HG03575 (cell line): ENCODE measurements at regions not wholly inside any gene's neighbourhood (a gene's known extent, or its start where the extent isn't known, plus 50 kb on each side); places are given as distances from the start of the nearest gene placed in this dataset.
"Not testable (repeated sequence)": the region's sequence is repeated elsewhere in the genome, so short reads cannot be mapped to it uniquely, and the experiment has no call there.

ENCODE experiments used
- ATAC-seq: cut with Tn5 transposase; IDR thresholded peaks from one replicate; pipeline ENCODE4 v1.9.1; 2021; ENCODE audit not compliant: unreplicated experiment, insufficient number of reproducible peaks, low FRiP score; ENCODE audit errors: extremely low read depth

- ATAC-seq, result no peak
Measured at GRCh38 chr6:56842686-56843475, 112.0 kb upstream of the BEND6 start.

- ATAC-seq, result no peak
Measured at GRCh38 chr6:56841751-56842150, 113.2 kb upstream of the BEND6 start.

- ATAC-seq, result no peak
Measured at GRCh38 chr6:56841381-56841749, 113.5 kb upstream of the BEND6 start.

- no peak for ATAC-seq
Measured at GRCh38 chr6:56840467-56841380, 114.2 kb upstream of the BEND6 start.

GRCh38 chr6:56839533-56840183 is 115.2 kb upstream of the BEND6 start:
- no peak for ATAC-seq

GRCh38 chr6:56838965-56839364 is 115.9 kb upstream of the BEND6 start:
- no peak for ATAC-seq

- no peak for ATAC-seq
Measured at GRCh38 chr6:56838016-56838555, 116.8 kb upstream of the BEND6 start.

- no peak for ATAC-seq
Measured at GRCh38 chr6:56837322-56837894, 117.5 kb upstream of the BEND6 start.

- no peak for ATAC-seq
Measured at GRCh38 chr6:56835612-56836011, 119.3 kb upstream of the BEND6 start.

GRCh38 chr6:56833873-56834272 is 121.0 kb upstream of the BEND6 start:
- no peak for ATAC-seq

- ATAC-seq, result no peak
Measured at GRCh38 chr6:56833127-56833791, 121.6 kb upstream of the BEND6 start.

- ATAC-seq, result no peak
Measured at GRCh38 chr6:56832225-56832624, 122.7 kb upstream of the BEND6 start.

- ATAC-seq, result no peak
Measured at GRCh38 chr6:56831334-56831733, 123.6 kb upstream of the BEND6 start.

- no peak for ATAC-seq
Measured at GRCh38 chr6:56827908-56828649, 126.8 kb upstream of the BEND6 start.

- not testable (repeated sequence) for ATAC-seq
Measured at GRCh38 chr6:56824431-56824830, 130.5 kb upstream of the BEND6 start.

GRCh38 chr6:56821005-56821432 is 133.9 kb upstream of the BEND6 start:
- ATAC-seq, result no peak

- no peak for ATAC-seq
Measured at GRCh38 chr6:56820060-56820459, 134.8 kb upstream of the BEND6 start.

- no peak for ATAC-seq
Measured at GRCh38 chr6:56819604-56820003, 135.3 kb upstream of the BEND6 start.
